ENCODE measurements at regions not wholly inside any gene's neighbourhood (a gene's known extent, or its start where the extent isn't known, plus 50 kb on each side); places are given as distances from the start of the nearest gene placed in this dataset.

DNA sequence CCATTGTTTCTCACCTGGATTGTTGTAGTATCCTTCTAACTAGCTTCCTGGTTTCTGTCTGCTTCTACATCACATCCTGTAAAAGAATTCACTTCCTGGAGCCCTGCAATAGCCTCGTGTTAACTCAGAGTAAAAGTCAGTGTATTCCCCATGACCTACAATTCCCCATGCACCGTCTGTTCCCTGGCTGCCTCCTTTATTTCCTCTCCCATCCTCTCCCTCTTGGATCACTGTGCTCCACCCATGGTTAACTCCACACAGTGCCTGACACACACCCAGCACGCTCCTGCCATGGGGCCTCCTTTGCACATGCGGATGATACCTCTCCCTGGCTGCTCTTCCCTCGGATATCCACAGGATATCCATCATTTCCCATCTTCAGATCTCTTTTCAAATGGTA is 301.4 kb upstream of the IRX3 start:
- TF ChIP-seq, protein P1, sequence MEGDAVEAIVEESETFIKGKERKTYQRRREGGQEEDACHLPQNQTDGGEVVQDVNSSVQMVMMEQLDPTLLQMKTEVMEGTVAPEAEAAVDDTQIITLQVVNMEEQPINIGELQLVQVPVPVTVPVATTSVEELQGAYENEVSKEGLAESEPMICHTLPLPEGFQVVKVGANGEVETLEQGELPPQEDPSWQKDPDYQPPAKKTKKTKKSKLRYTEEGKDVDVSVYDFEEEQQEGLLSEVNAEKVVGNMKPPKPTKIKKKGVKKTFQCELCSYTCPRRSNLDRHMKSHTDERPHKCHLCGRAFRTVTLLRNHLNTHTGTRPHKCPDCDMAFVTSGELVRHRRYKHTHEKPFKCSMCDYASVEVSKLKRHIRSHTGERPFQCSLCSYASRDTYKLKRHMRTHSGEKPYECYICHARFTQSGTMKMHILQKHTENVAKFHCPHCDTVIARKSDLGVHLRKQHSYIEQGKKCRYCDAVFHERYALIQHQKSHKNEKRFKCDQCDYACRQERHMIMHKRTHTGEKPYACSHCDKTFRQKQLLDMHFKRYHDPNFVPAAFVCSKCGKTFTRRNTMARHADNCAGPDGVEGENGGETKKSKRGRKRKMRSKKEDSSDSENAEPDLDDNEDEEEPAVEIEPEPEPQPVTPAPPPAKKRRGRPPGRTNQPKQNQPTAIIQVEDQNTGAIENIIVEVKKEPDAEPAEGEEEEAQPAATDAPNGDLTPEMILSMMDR (IDR thresholded peaks at IDR 0.05): no peak
- no peak for TF ChIP-seq POLR2A (IDR thresholded peaks at IDR 0.05)
